ENCODE measurements at regions not wholly inside any gene's neighbourhood (a gene's known extent, or its start where the extent isn't known, plus 50 kb on each side); places are given as distances from the start of the nearest gene placed in this dataset.

DNA sequence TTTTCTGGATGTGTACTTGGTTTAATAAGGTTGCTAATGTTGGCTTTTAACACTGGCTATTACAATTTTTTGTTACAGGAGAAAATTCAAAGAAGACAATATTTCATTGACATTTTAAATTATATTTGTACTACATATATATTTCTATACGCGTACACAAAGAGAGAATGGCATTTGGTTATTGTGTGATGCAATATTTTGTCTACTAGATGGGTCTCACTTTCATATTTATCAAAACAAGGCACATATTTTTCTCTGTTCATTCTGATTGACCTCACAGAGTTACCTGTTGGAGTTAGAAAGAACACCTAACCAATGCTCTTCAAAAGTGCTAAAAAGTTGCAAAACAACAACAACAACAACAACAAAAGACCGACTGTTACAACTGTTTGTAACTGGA, 50.2 kb upstream of the VGLL3 start:
- DNase-seq = no peak
